ENCODE measurements at regions not wholly inside any gene's neighbourhood (a gene's known extent, or its start where the extent isn't known, plus 50 kb on each side); places are given as distances from the start of the nearest gene placed in this dataset.
A peak's percentile ranks its signal among the peaks of the same experiment; 100 is the strongest.

GRCh38 chr7:106169821-106170610 is 57.9 kb upstream of the SYPL1 start:
- no peak for TF ChIP-seq CTCF (IDR thresholded peaks at IDR 0.05; ENCODE audit: unreplicated experiment)
- intact Hi-C loops (cut with micrococcal nuclease) = loop anchor here (5.0 to 10.0 kb wide), 3 partner anchors 408 to 985 kb away; no protein-coding TSS in a partner anchor
- CTCF ChIA-PET = interaction anchor here (0.7 to 9.2 kb wide), 9 partner anchors 7 to 409 kb away, joined by 3 to 113 read pairs (median 6); no protein-coding TSS in a partner anchor
- POLR2A ChIA-PET = no interaction called here
- no peaks in the 10 kb centered on the region for H3K36me3 Mint-ChIP-seq (ENCODE audit: insufficient read depth, unreplicated experiment)
- H3K27ac Mint-ChIP-seq (ENCODE audit: low read depth, unreplicated experiment) = no peak overlapping the region
- DNase-seq (ENCODE audit: unreplicated experiment) = no peak
- H3K9me3 Mint-ChIP-seq (ENCODE audit: unreplicated experiment) = no peaks in the 10 kb centered on the region
- H3K4me3 Mint-ChIP-seq (ENCODE audit: unreplicated experiment) = no peak overlapping the region
- no peaks in the 10 kb centered on the region for H3K4me1 Mint-ChIP-seq (ENCODE audit: insufficient read depth, unreplicated experiment)
- H3K27me3 Mint-ChIP-seq (ENCODE audit: insufficient read depth, unreplicated experiment) = no peaks in the 10 kb centered on the region
- BruUV-seq (replicated peaks) = no TSS peak

- Mint-ChIP-seq H3K4me3 (ENCODE audit: unreplicated experiment) (no peak overlapping the region), H3K4me1 (ENCODE audit: insufficient read depth, unreplicated experiment) (no peaks in the 10 kb centered on the region), H3K9me3 (ENCODE audit: unreplicated experiment) (peaks cover 6% of the 10 kb centered on the region), H3K27ac (ENCODE audit: low read depth, unreplicated experiment) (no peak overlapping the region), H3K27me3 (ENCODE audit: insufficient read depth, unreplicated experiment) (no peaks in the 10 kb centered on the region), H3K36me3 (ENCODE audit: insufficient read depth, unreplicated experiment) (no peaks in the 10 kb centered on the region)
- no TSS peak for BruUV-seq (replicated peaks)
- ChIA-PET POLR2A (interaction anchor here (0.6 to 1.1 kb wide), 6 partner anchors 11 to 118 kb away, joined by 3 to 4 read pairs (median 3); no protein-coding TSS in a partner anchor), CTCF (interaction anchor here (0.6 to 9.2 kb wide), 41 partner anchors 9 to 1759 kb away, joined by 3 to 113 read pairs (median 4); partner anchors contain the start of gene NAMPT)
- TF ChIP-seq CTCF (IDR thresholded peaks at IDR 0.05; ENCODE audit: unreplicated experiment) = no peak
- intact Hi-C loops (cut with micrococcal nuclease) = loop anchor here (5.0 kb wide), 2 partner anchors 405 to 515 kb away; no protein-coding TSS in a partner anchor
- DNase-seq (ENCODE audit: unreplicated experiment) = peak; percentile 26
Measured at GRCh38 chr7:106167439-106168136, 55.5 kb upstream of the SYPL1 start.

GRCh38 chr7:106166651-106167342 is 54.7 kb upstream of the SYPL1 start:
- ChIA-PET CTCF (interaction anchor here (0.6 to 9.2 kb wide), 36 partner anchors 8 to 1270 kb away, joined by 3 to 113 read pairs (median 5); no protein-coding TSS in a partner anchor), POLR2A (interaction anchor here (0.7 to 1.1 kb wide), 3 partner anchors 12 to 119 kb away, joined by 3 read pairs; no protein-coding TSS in a partner anchor)
- Mint-ChIP-seq H3K27ac (ENCODE audit: low read depth, unreplicated experiment) (no peak overlapping the region), H3K9me3 (ENCODE audit: unreplicated experiment) (peaks cover 6% of the 10 kb centered on the region), H3K4me3 (ENCODE audit: unreplicated experiment) (no peak overlapping the region), H3K36me3 (ENCODE audit: insufficient read depth, unreplicated experiment) (no peaks in the 10 kb centered on the region), H3K27me3 (ENCODE audit: insufficient read depth, unreplicated experiment) (no peaks in the 10 kb centered on the region), H3K4me1 (ENCODE audit: insufficient read depth, unreplicated experiment) (no peaks in the 10 kb centered on the region)
- peak; percentile 83 for DNase-seq (ENCODE audit: unreplicated experiment)
- intact Hi-C loops (cut with micrococcal nuclease) = loop anchor here (5.0 kb wide), 2 partner anchors 404 to 514 kb away; no protein-coding TSS in a partner anchor
- peak; percentile 77 for TF ChIP-seq CTCF (IDR thresholded peaks at IDR 0.05; ENCODE audit: unreplicated experiment)
- no TSS peak for BruUV-seq (replicated peaks)
